ENCODE measurements at regions not wholly inside any gene's neighbourhood (a gene's known extent, or its start where the extent isn't known, plus 50 kb on each side); places are given as distances from the start of the nearest gene placed in this dataset.

- no peak for DNase-seq
Observed at GRCh38 chr2:150778828-150779227, 291.4 kb upstream of the RND3 start.

GRCh38 chr2:150769421-150769820 lies 282.0 kb upstream of the RND3 start:
- DNase-seq: no peak

GRCh38 chr2:150767991-150768746 lies 280.7 kb upstream of the RND3 start:
- DNase-seq: no peak

- DNase-seq: no peak
Observed at GRCh38 chr2:150762571-150762970, 275.1 kb upstream of the RND3 start.

- DNase-seq: no peak
Observed at GRCh38 chr2:150759531-150759930, 272.1 kb upstream of the RND3 start.

GRCh38 chr2:150759106-150759505 lies 271.6 kb upstream of the RND3 start:
- no peak for DNase-seq

- DNase-seq: no peak
Observed at GRCh38 chr2:150752229-150752628, 264.8 kb upstream of the RND3 start.

GRCh38 chr2:150750720-150751119 lies 263.3 kb upstream of the RND3 start:
- DNase-seq: no peak

- DNase-seq: no peak
Observed at GRCh38 chr2:150742094-150742493, 254.6 kb upstream of the RND3 start.

- no peak for DNase-seq
Observed at GRCh38 chr2:150735894-150736498, 248.5 kb upstream of the RND3 start.

- no peak for DNase-seq
Observed at GRCh38 chr2:150733051-150733618, 245.7 kb upstream of the RND3 start.

- DNase-seq: no peak
Observed at GRCh38 chr2:150732491-150732890, 245.0 kb upstream of the RND3 start.

- DNase-seq: no peak
Observed at GRCh38 chr2:150732064-150732463, 244.6 kb upstream of the RND3 start.

- DNase-seq: no peak
Observed at GRCh38 chr2:150729495-150729955, 242.1 kb upstream of the RND3 start.

- no peak for DNase-seq
Observed at GRCh38 chr2:150718280-150718679, 230.8 kb upstream of the RND3 start.

GRCh38 chr2:150716186-150716585 lies 228.7 kb upstream of the RND3 start:
- DNase-seq: no peak

- no peak for DNase-seq
Observed at GRCh38 chr2:150715501-150715900, 228.0 kb upstream of the RND3 start.

- no peak for DNase-seq
Observed at GRCh38 chr2:150710916-150711315, 223.4 kb upstream of the RND3 start.

GRCh38 chr2:150710041-150710440 lies 222.6 kb upstream of the RND3 start:
- no peak for DNase-seq

GRCh38 chr2:150706561-150706960 lies 219.1 kb upstream of the RND3 start:
- no peak for DNase-seq

- DNase-seq: no peak
Observed at GRCh38 chr2:150705767-150706166, 218.3 kb upstream of the RND3 start.

- no peak for DNase-seq
Observed at GRCh38 chr2:150705357-150705756, 217.9 kb upstream of the RND3 start.

GRCh38 chr2:150702791-150703190 lies 215.3 kb upstream of the RND3 start:
- DNase-seq: no peak
